ENCODE measurements at regions not wholly inside any gene's neighbourhood (a gene's known extent, or its start where the extent isn't known, plus 50 kb on each side); places are given as distances from the start of the nearest gene placed in this dataset.
A peak's percentile ranks its signal among the peaks of the same experiment; 100 is the strongest.

- no peak for TF ChIP-seq ZBTB33 (IDR thresholded peaks at IDR 0.05)
- no peak for TF ChIP-seq FOXA2 (IDR thresholded peaks at IDR 0.05)
Observed at GRCh38 chr17:77723909-77724875, 234.3 kb upstream of the TNRC6C start (continued).

GRCh38 chr17:77724876-77725615 is 233.5 kb upstream of the TNRC6C start:
- H3K27me3 ChIP-seq (ENCODE audit: control insufficient read depth in 4 of 4, insufficient read depth in 4 of 4, low read length in 3 of 4): peaks cover 0 to 4% (median 0%) of the 10 kb centered on the region in 4 donors
- H3K9me3 ChIP-seq (ENCODE audit: control insufficient read depth in 4 of 4, low read length in 3 of 4): no peaks in the 10 kb centered on the region
- H3K4me3 ChIP-seq (ENCODE audit: low read depth in 1 of 3, low read length in 3 of 3): no peak overlapping the region
- DNase-seq (ENCODE audit: low spot score): peak; percentile 24
- H3K4me1 ChIP-seq (ENCODE audit: control insufficient read depth in 4 of 4, insufficient read depth in 4 of 4, low read length in 3 of 4): no peaks in the 10 kb centered on the region
- H3K27ac ChIP-seq (ENCODE audit: low read depth in 1 of 2, low read length in 2 of 2): no peak overlapping the region
- H3K36me3 ChIP-seq (ENCODE audit: control insufficient read depth in 4 of 4, insufficient read depth in 3 of 4, low read depth in 1 of 4, low read length in 3 of 4): no peaks in the 10 kb centered on the region
- TF ChIP-seq GABPA (IDR thresholded peaks at IDR 0.05 in 1 of 2, conservative IDR thresholded peaks at IDR 0.05 in 1 of 2) (no peak), SP1 (IDR thresholded peaks at IDR 0.05) (no peak), RXRA (IDR thresholded peaks at IDR 0.05) (no peak), RAD21 (IDR thresholded peaks at IDR 0.05) (no peak)
- 78% methylated on average over 28 of the region's 28 CpGs for WGBS
- H3K9ac ChIP-seq (ENCODE audit: low read depth in 1 of 2, low read length in 2 of 2): no peak overlapping the region

- Histone ChIP-seq H3K36me3 (ENCODE audit: control insufficient read depth in 4 of 4, insufficient read depth in 3 of 4, low read depth in 1 of 4, low read length in 3 of 4) (no peaks in the 10 kb centered on the region), H3K9ac (ENCODE audit: low read depth in 1 of 2, low read length in 2 of 2) (no peak overlapping the region), H3K27me3 (ENCODE audit: control insufficient read depth in 4 of 4, insufficient read depth in 4 of 4, low read length in 3 of 4) (peaks cover 0 to 4% (median 0%) of the 10 kb centered on the region in 4 donors), H3K27ac (ENCODE audit: low read depth in 1 of 2, low read length in 2 of 2) (no peak overlapping the region), H3K4me1 (ENCODE audit: control insufficient read depth in 4 of 4, insufficient read depth in 4 of 4, low read length in 3 of 4) (no peaks in the 10 kb centered on the region), H3K4me3 (ENCODE audit: low read depth in 1 of 3, low read length in 3 of 3) (no peak overlapping the region), H3K9me3 (ENCODE audit: control insufficient read depth in 4 of 4, low read length in 3 of 4) (no peaks in the 10 kb centered on the region)
- WGBS: 83% methylated on average over 5 of the region's 5 CpGs
- DNase-seq (ENCODE audit: low spot score): peak; percentile 13
- TF ChIP-seq JUND (IDR thresholded peaks at IDR 0.05) (no peak), GABPA (IDR thresholded peaks at IDR 0.05 in 1 of 2, conservative IDR thresholded peaks at IDR 0.05 in 1 of 2) (no peak), FOXA2 (IDR thresholded peaks at IDR 0.05) (no peak), RXRA (IDR thresholded peaks at IDR 0.05) (no peak), ZBTB33 (IDR thresholded peaks at IDR 0.05) (no peak), SP1 (IDR thresholded peaks at IDR 0.05) (no peak), MAX (IDR thresholded peaks at IDR 0.05) (no peak), EGR1 (IDR thresholded peaks at IDR 0.05; ENCODE audit: low read depth in 2 of 2) (no peak), FOXA1 (IDR thresholded peaks at IDR 0.05) (no peak)
Observed at GRCh38 chr17:77725846-77726245, 232.7 kb upstream of the TNRC6C start.

All from liver (tissue), 7 donors.